ENCODE measurements at regions not wholly inside any gene's neighbourhood (a gene's known extent, or its start where the extent isn't known, plus 50 kb on each side); places are given as distances from the start of the nearest gene placed in this dataset.

DNA sequence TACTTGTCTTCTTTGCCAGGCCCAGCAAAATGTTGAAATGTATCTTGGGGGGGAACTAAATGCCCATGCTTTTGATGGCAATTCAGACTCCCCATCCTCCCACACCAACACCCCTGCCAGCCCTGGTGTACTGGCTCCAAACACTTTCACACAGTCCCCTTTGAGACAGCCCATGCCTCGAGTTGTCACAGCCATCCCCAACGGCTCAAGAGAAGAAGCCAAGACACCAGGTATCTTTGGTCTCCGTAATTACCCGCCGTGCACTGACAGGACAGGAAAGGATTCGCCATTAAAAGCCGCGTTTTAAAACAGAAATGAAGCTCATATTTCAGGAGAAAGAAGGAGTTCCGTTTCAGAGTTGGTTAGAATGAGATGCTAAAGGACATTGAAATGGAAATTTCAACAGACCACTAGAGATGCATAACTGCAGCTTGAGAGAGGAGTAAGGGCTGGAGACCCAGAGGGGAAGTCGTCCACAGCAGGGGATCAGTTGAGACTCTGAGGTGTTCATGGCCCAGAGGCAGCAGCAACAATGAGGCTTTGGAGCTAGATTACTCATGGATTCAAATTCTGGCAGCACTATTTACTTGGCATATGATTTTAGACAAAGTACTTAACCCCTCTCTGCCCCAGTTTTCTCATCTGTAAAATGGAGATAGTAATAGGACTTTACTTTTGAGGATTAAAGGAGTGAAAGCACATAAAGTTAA lies 63.5 kb upstream of the ADGRF1 start:
- H3K27me3 Mint-ChIP-seq (ENCODE audit: insufficient read depth, low read depth, poor library complexity) = no peaks in the 10 kb centered on the region
- H3K27ac Mint-ChIP-seq = peak overlapping the region; percentile 25
- H2AFZ ChIP-seq = no peak overlapping the region; the same call in 1 of the 2 replicates
- H3K9me2 ChIP-seq (ENCODE audit: insufficient read depth) = peaks cover 19% of the 10 kb centered on the region; the same call in 1 of the 2 replicates
- ATAC-seq (peak; percentile 80), DNase-seq (ENCODE audit: low spot score) (peak; percentile 54)
- H3K27ac ChIP-seq (ENCODE audit: low read depth) = peak overlapping the region; percentile 88
- no peaks in the 10 kb centered on the region for H3K36me3 ChIP-seq (ENCODE audit: insufficient read depth)
- H3K4me3 Mint-ChIP-seq = no peak overlapping the region
- H3K4me1 ChIP-seq (ENCODE audit: insufficient read depth) = peaks cover 28% of the 10 kb centered on the region
- H3K27me3 ChIP-seq (ENCODE audit: insufficient read depth) = no peaks in the 10 kb centered on the region
- TF ChIP-seq EZH2 (IDR thresholded peaks at IDR 0.05; ENCODE audit: low read depth, unreplicated experiment) (no peak), ZNF114 (CRISPR knock-in tag; IDR thresholded peaks at IDR 0.05) (no peak), ZNF331 (CRISPR knock-in tag; IDR thresholded peaks at IDR 0.05; ENCODE audit: low read depth) (no peak), NANOG (IDR thresholded peaks at IDR 0.05; ENCODE audit: borderline replicate concordance) (0 out of 2 replicates have a peak, but pooled peaks have one; percentile 10), JUNB (IDR thresholded peaks at IDR 0.05; ENCODE audit: unreplicated experiment) (no peak), EZH2phosphoT487 (IDR thresholded peaks at IDR 0.05; ENCODE audit: unreplicated experiment) (no peak), POLR2AphosphoS5 (IDR thresholded peaks at IDR 0.05; ENCODE audit: low read depth) (no peak), CREB1 (CRISPR knock-in tag; IDR thresholded peaks at IDR 0.05; ENCODE audit: low read depth) (no peak)
- TF ChIP-seq, protein P1, sequence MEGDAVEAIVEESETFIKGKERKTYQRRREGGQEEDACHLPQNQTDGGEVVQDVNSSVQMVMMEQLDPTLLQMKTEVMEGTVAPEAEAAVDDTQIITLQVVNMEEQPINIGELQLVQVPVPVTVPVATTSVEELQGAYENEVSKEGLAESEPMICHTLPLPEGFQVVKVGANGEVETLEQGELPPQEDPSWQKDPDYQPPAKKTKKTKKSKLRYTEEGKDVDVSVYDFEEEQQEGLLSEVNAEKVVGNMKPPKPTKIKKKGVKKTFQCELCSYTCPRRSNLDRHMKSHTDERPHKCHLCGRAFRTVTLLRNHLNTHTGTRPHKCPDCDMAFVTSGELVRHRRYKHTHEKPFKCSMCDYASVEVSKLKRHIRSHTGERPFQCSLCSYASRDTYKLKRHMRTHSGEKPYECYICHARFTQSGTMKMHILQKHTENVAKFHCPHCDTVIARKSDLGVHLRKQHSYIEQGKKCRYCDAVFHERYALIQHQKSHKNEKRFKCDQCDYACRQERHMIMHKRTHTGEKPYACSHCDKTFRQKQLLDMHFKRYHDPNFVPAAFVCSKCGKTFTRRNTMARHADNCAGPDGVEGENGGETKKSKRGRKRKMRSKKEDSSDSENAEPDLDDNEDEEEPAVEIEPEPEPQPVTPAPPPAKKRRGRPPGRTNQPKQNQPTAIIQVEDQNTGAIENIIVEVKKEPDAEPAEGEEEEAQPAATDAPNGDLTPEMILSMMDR (conservative IDR thresholded peaks at IDR 0.05; ENCODE audit: low read depth in 2 of 2) = no peak
- TF ChIP-seq, protein P2, sequence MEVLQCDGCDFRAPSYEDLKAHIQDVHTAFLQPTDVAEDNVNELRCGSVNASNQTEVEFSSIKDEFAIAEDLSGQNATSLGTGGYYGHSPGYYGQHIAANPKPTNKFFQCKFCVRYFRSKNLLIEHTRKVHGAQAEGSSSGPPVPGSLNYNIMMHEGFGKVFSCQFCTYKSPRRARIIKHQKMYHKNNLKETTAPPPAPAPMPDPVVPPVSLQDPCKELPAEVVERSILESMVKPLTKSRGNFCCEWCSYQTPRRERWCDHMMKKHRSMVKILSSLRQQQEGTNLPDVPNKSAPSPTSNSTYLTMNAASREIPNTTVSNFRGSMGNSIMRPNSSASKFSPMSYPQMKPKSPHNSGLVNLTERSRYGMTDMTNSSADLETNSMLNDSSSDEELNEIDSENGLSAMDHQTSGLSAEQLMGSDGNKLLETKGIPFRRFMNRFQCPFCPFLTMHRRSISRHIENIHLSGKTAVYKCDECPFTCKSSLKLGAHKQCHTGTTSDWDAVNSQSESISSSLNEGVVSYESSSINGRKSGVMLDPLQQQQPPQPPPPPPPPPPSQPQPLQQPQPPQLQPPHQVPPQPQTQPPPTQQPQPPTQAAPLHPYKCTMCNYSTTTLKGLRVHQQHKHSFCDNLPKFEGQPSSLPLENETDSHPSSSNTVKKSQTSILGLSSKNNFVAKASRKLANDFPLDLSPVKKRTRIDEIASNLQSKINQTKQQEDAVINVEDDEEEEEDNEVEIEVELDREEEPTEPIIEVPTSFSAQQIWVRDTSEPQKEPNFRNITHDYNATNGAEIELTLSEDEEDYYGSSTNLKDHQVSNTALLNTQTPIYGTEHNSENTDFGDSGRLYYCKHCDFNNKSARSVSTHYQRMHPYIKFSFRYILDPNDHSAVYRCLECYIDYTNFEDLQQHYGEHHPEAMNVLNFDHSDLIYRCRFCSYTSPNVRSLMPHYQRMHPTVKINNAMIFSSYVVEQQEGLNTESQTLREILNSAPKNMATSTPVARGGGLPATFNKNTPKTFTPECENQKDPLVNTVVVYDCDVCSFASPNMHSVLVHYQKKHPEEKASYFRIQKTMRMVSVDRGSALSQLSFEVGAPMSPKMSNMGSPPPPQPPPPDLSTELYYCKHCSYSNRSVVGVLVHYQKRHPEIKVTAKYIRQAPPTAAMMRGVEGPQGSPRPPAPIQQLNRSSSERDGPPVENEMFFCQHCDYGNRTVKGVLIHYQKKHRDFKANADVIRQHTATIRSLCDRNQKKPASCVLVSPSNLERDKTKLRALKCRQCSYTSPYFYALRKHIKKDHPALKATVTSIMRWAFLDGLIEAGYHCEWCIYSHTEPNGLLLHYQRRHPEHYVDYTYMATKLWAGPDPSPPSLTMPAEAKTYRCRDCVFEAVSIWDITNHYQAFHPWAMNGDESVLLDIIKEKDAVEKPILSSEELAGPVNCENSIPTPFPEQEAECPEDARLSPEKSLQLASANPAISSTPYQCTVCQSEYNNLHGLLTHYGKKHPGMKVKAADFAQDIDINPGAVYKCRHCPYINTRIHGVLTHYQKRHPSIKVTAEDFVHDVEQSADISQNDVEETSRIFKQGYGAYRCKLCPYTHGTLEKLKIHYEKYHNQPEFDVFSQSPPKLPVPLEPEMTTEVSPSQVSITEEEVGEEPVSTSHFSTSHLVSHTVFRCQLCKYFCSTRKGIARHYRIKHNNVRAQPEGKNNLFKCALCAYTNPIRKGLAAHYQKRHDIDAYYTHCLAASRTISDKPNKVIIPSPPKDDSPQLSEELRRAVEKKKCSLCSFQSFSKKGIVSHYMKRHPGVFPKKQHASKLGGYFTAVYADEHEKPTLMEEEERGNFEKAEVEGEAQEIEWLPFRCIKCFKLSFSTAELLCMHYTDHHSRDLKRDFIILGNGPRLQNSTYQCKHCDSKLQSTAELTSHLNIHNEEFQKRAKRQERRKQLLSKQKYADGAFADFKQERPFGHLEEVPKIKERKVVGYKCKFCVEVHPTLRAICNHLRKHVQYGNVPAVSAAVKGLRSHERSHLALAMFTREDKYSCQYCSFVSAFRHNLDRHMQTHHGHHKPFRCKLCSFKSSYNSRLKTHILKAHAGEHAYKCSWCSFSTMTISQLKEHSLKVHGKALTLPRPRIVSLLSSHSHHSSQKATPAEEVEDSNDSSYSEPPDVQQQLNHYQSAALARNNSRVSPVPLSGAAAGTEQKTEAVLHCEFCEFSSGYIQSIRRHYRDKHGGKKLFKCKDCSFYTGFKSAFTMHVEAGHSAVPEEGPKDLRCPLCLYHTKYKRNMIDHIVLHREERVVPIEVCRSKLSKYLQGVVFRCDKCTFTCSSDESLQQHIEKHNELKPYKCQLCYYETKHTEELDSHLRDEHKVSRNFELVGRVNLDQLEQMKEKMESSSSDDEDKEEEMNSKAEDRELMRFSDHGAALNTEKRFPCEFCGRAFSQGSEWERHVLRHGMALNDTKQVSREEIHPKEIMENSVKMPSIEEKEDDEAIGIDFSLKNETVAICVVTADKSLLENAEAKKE (CRISPR knock-in tag; IDR thresholded peaks at IDR 0.05) = peak; percentile 90
- TF ChIP-seq, protein P3, sequence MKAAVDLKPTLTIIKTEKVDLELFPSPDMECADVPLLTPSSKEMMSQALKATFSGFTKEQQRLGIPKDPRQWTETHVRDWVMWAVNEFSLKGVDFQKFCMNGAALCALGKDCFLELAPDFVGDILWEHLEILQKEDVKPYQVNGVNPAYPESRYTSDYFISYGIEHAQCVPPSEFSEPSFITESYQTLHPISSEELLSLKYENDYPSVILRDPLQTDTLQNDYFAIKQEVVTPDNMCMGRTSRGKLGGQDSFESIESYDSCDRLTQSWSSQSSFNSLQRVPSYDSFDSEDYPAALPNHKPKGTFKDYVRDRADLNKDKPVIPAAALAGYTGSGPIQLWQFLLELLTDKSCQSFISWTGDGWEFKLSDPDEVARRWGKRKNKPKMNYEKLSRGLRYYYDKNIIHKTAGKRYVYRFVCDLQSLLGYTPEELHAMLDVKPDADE (IDR thresholded peaks at IDR 0.05) = no peak
- no peaks in the 10 kb centered on the region for H3K36me3 Mint-ChIP-seq (ENCODE audit: low read depth)
- no peaks in the 10 kb centered on the region for H4K20me1 ChIP-seq (replicated peaks; ENCODE audit: insufficient read depth)
- H3K4me1 Mint-ChIP-seq = peaks cover 32% of the 10 kb centered on the region
- peak overlapping the region; percentile 30 for H3K4me2 ChIP-seq
- H3F3A ChIP-seq (replicated peaks; ENCODE audit: low read depth) = no peaks in the 10 kb centered on the region
- no peaks in the 10 kb centered on the region for H3K79me2 ChIP-seq (replicated peaks; ENCODE audit: insufficient read depth)
- no peak overlapping the region for H3K4me3 ChIP-seq
- peaks cover 2% of the 10 kb centered on the region; the same call in 1 of the 3 replicates for H3K9me3 Mint-ChIP-seq

Measured in GM23338 (cell line).